RPMI8226 (cell line): ENCODE measurements at regions not wholly inside any gene's neighbourhood (a gene's known extent, or its start where the extent isn't known, plus 50 kb on each side); places are given as distances from the start of the nearest gene placed in this dataset.

Source experiments
- DNase-seq: peaks from one replicate; pipeline ENCODE4 v3.0.0-alpha.2; 2015

- no peak for DNase-seq
Measured at GRCh38 chrX:10393899-10394298, 226.5 kb downstream of the MID1 start.

- DNase-seq: no peak
Measured at GRCh38 chrX:10395179-10395578, 225.2 kb downstream of the MID1 start.
